ENCODE measurements at regions not wholly inside any gene's neighbourhood (a gene's known extent, or its start where the extent isn't known, plus 50 kb on each side); places are given as distances from the start of the nearest gene placed in this dataset.

GRCh38 chr7:118615-119391, 73.6 kb upstream of the FAM20C start:
- Mint-ChIP-seq H3K36me3 (no peaks in the 10 kb centered on the region), H3K4me1 (peaks cover 0 to 3% (median 0%) of the 10 kb centered on the region in 4 donors), H3K4me3 (no peak overlapping the region), H3K27ac (no peak overlapping the region), H3K9me3 (peaks cover 0 to 5% (median under 1%) of the 10 kb centered on the region in 7 donors), H3K27me3 (peaks cover 15% of the 10 kb centered on the region)
- no peaks in the 10 kb centered on the region for H3K9me3 ChIP-seq (ENCODE audit: control insufficient read depth in 2 of 2, low read length in 2 of 2)
- H3K4me1 ChIP-seq (ENCODE audit: control insufficient read depth, insufficient read depth, low read length, poor library complexity, severe bottlenecking): no peaks in the 10 kb centered on the region
- no peak overlapping the region for H3K27ac ChIP-seq (ENCODE audit: insufficient read depth, low read length, poor library complexity, severe bottlenecking)
- H3K27me3 ChIP-seq (ENCODE audit: control insufficient read depth, insufficient read depth, low read length): no peaks in the 10 kb centered on the region
- DNase-seq (no peak), ATAC-seq (ENCODE audit: low read depth in 2 of 2) (no peak)
- H3K36me3 ChIP-seq (ENCODE audit: control insufficient read depth, insufficient read depth, low read length): no peaks in the 10 kb centered on the region
- H3K4me3 ChIP-seq (ENCODE audit: low read depth, low read length): no peak overlapping the region

- DNase-seq (no peak), ATAC-seq (ENCODE audit: low read depth in 2 of 2) (no peak)
- no peak overlapping the region for H3K4me3 Mint-ChIP-seq
- no peak overlapping the region for H3K27ac Mint-ChIP-seq
- H3K4me1 Mint-ChIP-seq: peaks cover 0 to 3% (median 0%) of the 10 kb centered on the region in 4 donors
- Histone ChIP-seq H3K9me3 (ENCODE audit: control insufficient read depth in 2 of 2, low read length in 2 of 2) (no peaks in the 10 kb centered on the region), H3K27me3 (ENCODE audit: control insufficient read depth, insufficient read depth, low read length) (no peaks in the 10 kb centered on the region), H3K4me3 (ENCODE audit: low read depth, low read length) (no peak overlapping the region), H3K36me3 (ENCODE audit: control insufficient read depth, insufficient read depth, low read length) (no peaks in the 10 kb centered on the region), H3K4me1 (ENCODE audit: control insufficient read depth, insufficient read depth, low read length, poor library complexity, severe bottlenecking) (no peaks in the 10 kb centered on the region), H3K27ac (ENCODE audit: insufficient read depth, low read length, poor library complexity, severe bottlenecking) (no peak overlapping the region)
- no peaks in the 10 kb centered on the region for H3K36me3 Mint-ChIP-seq
- peaks cover 0 to 2% (median 0%) of the 10 kb centered on the region in 7 donors for H3K9me3 Mint-ChIP-seq
- H3K27me3 Mint-ChIP-seq: peaks cover 12% of the 10 kb centered on the region
These were observed 72.8 kb upstream of the FAM20C start for GRCh38 chr7:119392-120163.

DNA sequence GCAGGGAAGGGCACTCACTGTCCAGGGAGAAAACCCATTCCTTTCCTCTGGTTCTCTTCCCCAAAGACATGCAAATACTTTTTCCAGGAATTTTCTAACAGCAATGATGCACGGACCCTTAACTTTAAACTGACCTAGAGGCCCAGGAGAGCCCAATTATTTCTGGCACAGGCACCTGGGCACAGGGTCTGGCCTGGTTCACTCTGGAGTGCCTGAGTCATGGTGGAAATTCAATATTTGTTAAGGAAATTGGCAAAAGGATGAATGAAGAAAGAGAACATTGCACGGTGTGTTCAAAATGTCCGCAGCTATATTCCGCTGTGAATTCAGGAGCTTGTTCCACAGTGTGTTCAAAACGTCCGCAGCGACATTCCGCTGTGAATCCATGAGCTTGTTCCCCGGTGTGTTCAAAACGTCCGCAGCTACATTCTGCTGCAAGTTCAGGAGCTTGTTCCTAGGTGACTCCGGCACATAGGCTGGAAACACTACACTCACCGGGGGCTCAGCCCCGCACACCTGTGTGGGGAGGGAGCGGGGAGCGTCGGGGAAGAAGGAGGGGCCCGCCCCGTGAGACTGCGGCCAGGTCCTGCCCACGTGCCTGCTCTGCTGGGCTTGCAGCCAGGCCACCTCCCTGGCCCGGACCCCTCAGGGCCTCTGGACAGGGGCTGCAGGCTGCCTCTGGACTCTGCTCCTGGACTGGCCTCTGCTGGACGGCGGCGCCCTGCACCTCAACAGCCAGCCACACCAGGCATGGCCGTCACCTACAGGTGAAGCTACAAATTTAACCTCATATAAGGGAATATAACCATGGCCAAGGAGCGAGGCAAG, 72.0 kb upstream of the FAM20C start:
- Histone ChIP-seq H3K4me3 (ENCODE audit: low read depth, low read length) (no peak overlapping the region), H3K27ac (ENCODE audit: insufficient read depth, low read length, poor library complexity, severe bottlenecking) (no peak overlapping the region), H3K27me3 (ENCODE audit: control insufficient read depth, insufficient read depth, low read length) (no peaks in the 10 kb centered on the region), H3K9me3 (ENCODE audit: control insufficient read depth in 2 of 2, low read length in 2 of 2) (no peaks in the 10 kb centered on the region), H3K36me3 (ENCODE audit: control insufficient read depth, insufficient read depth, low read length) (no peaks in the 10 kb centered on the region), H3K4me1 (ENCODE audit: control insufficient read depth, insufficient read depth, low read length, poor library complexity, severe bottlenecking) (no peaks in the 10 kb centered on the region)
- no peaks in the 10 kb centered on the region for H3K9me3 Mint-ChIP-seq
- DNase-seq (no peak), ATAC-seq (ENCODE audit: low read depth in 2 of 2) (no peak)
- H3K4me1 Mint-ChIP-seq: peaks cover 0 to 3% (median 0%) of the 10 kb centered on the region in 4 donors
- H3K36me3 Mint-ChIP-seq: no peaks in the 10 kb centered on the region
- no peak overlapping the region for H3K4me3 Mint-ChIP-seq
- H3K27ac Mint-ChIP-seq: no peak overlapping the region
- H3K27me3 Mint-ChIP-seq: peaks cover 8% of the 10 kb centered on the region

DNA sequence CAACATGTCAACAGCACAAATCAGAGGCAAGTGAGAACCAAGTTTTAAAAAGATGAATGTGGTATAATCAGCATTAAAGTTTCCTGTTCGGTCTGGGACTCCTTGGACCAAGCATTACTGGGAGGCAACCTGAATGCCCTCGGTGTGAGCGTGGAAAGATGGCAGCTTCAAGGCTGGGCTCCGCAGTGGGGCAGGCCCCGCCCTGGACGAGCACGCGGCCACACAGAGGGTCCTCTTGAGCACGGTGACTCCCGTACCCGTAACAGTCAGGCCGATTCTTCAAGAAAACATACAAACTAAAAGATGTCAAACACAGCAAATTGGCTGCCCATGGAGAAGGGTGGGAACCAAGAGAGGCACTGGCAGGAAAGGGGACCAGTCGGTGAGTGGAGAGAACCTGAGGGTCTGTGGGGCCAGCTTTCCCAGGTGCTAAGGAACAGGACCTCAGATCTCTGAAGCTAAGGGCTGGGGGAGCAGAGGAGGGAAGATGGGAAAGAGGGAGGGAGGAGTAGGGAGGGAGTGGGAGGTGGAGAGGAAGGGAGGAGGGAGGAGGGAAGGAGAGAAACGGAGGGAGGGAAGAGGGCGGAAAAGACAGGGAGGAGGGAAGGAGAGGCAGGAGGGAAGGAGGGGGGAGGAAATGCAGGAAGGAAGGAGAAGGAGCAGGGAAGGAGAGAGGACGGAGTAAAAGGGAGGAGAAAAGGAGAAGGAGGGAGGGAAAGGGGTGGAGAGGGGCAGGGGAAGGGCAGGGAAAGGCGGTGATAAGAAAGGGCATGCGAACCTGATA, 71.2 kb upstream of the FAM20C start:
- no peak for ATAC-seq (ENCODE audit: low read depth in 2 of 2)
- Histone ChIP-seq H3K27ac (ENCODE audit: insufficient read depth, low read length, poor library complexity, severe bottlenecking) (no peak overlapping the region), H3K4me1 (ENCODE audit: control insufficient read depth, insufficient read depth, low read length, poor library complexity, severe bottlenecking) (no peaks in the 10 kb centered on the region), H3K9me3 (ENCODE audit: control insufficient read depth in 2 of 2, low read length in 2 of 2) (no peaks in the 10 kb centered on the region), H3K27me3 (ENCODE audit: control insufficient read depth, insufficient read depth, low read length) (no peaks in the 10 kb centered on the region), H3K4me3 (ENCODE audit: low read depth, low read length) (no peak overlapping the region), H3K36me3 (ENCODE audit: control insufficient read depth, insufficient read depth, low read length) (no peaks in the 10 kb centered on the region)
- H3K9me3 Mint-ChIP-seq: no peaks in the 10 kb centered on the region
- H3K36me3 Mint-ChIP-seq: no peaks in the 10 kb centered on the region
- no peak overlapping the region for H3K4me3 Mint-ChIP-seq
- peaks cover 5% of the 10 kb centered on the region for H3K27me3 Mint-ChIP-seq
- DNase-seq: no peak
- peaks cover 0 to 3% (median 0%) of the 10 kb centered on the region in 4 donors for H3K4me1 Mint-ChIP-seq
- no peak overlapping the region for H3K27ac Mint-ChIP-seq

DNA sequence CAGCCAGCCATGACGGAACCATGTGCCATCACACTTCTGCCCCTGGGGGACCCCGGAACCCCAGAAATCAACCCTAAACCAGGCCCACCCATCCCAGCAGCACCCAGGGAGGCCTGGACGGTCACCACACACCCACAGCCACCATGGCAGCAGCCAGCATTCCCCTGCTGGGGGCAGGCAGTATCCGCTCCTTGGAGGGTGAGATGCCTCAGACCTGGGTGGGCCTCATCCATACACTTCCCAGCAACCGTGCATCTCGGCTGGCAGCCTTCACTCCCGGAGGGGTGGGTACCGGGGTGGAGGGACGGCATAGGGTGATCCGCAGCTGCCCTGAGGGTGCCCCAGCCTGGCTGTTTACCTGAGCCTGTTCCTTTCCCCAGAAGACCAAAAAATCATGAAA, 69.1 kb upstream of the FAM20C start:
- ATAC-seq (ENCODE audit: low read depth in 2 of 2) (no peak), DNase-seq (no peak)
- Mint-ChIP-seq H3K36me3 (no peaks in the 10 kb centered on the region), H3K27me3 (no peaks in the 10 kb centered on the region), H3K4me1 (peaks cover 0 to 3% (median 0%) of the 10 kb centered on the region in 4 donors), H3K27ac (no peak overlapping the region), H3K9me3 (peaks cover 0 to 1% (median 0%) of the 10 kb centered on the region in 7 donors), H3K4me3 (no peak overlapping the region)
- no peak overlapping the region for H3K4me3 ChIP-seq (ENCODE audit: low read depth, low read length)
- H3K4me1 ChIP-seq (ENCODE audit: control insufficient read depth, insufficient read depth, low read length, poor library complexity, severe bottlenecking): no peaks in the 10 kb centered on the region
- no peaks in the 10 kb centered on the region for H3K9me3 ChIP-seq (ENCODE audit: control insufficient read depth in 2 of 2, low read length in 2 of 2)
- H3K27ac ChIP-seq (ENCODE audit: insufficient read depth, low read length, poor library complexity, severe bottlenecking): no peak overlapping the region
- H3K27me3 ChIP-seq (ENCODE audit: control insufficient read depth, insufficient read depth, low read length): no peaks in the 10 kb centered on the region
- no peaks in the 10 kb centered on the region for H3K36me3 ChIP-seq (ENCODE audit: control insufficient read depth, insufficient read depth, low read length)

GRCh38 chr7:124130-124949, 68.0 kb upstream of the FAM20C start:
- no peak for DNase-seq

More at GRCh38 chr7:124130-124949, 68.0 kb upstream of the FAM20C start:
- Histone ChIP-seq H3K27ac (ENCODE audit: insufficient read depth, low read length, poor library complexity, severe bottlenecking) (no peak overlapping the region), H3K4me1 (ENCODE audit: control insufficient read depth, insufficient read depth, low read length, poor library complexity, severe bottlenecking) (no peaks in the 10 kb centered on the region), H3K27me3 (ENCODE audit: control insufficient read depth, insufficient read depth, low read length) (no peaks in the 10 kb centered on the region), H3K36me3 (ENCODE audit: control insufficient read depth, insufficient read depth, low read length) (no peaks in the 10 kb centered on the region), H3K4me3 (ENCODE audit: low read depth, low read length) (no peak overlapping the region), H3K9me3 (ENCODE audit: control insufficient read depth in 2 of 2, low read length in 2 of 2) (no peaks in the 10 kb centered on the region)
- Mint-ChIP-seq H3K36me3 (no peaks in the 10 kb centered on the region), H3K4me1 (no peaks in the 10 kb centered on the region), H3K27ac (no peak overlapping the region), H3K9me3 (peaks cover 0 to 1% (median 0%) of the 10 kb centered on the region in 7 donors), H3K27me3 (no peaks in the 10 kb centered on the region), H3K4me3 (no peak overlapping the region)
- ATAC-seq (ENCODE audit: low read depth in 2 of 2): no peak

All from CD4-positive, CD25-positive, alpha-beta regulatory T cell (primary cell).